Fibroblast of skin of scalp (primary cell): ENCODE measurements at regions not wholly inside any gene's neighbourhood (a gene's known extent, or its start where the extent isn't known, plus 50 kb on each side); places are given as distances from the start of the nearest gene placed in this dataset.

ENCODE experiments used
- DNase-seq: peaks from one replicate; pipeline ENCODE4 v3.0.0-alpha.2; 2013

- no peak for DNase-seq
These were observed 166.6 kb upstream of the FLRT2 start for GRCh38 chr14:85363358-85363757.

GRCh38 chr14:85366226-85366625 lies 163.7 kb upstream of the FLRT2 start:
- DNase-seq, result no peak

DNA sequence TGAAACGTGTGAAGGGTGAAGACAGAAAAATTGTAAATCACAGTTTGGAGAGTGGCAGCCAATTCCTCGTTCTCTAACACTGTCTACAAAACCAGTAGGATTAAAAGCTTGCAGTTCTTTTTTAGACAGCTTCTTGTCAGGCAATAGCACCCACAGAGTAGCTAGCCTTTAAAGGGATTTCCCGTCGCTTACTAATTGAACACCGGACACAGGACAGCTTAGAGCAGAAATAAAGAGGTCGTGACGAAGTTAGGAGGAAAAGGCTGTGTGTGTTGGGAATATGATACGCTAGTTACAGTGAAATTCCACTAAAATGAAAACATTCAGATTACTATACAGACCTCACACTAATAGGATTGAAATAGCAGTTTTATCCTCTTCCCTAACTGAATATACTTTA lies 149.1 kb upstream of the FLRT2 start:
- peak; percentile 27 for DNase-seq

GRCh38 chr14:85382341-85382740 lies 147.6 kb upstream of the FLRT2 start:
- DNase-seq, result no peak

DNA sequence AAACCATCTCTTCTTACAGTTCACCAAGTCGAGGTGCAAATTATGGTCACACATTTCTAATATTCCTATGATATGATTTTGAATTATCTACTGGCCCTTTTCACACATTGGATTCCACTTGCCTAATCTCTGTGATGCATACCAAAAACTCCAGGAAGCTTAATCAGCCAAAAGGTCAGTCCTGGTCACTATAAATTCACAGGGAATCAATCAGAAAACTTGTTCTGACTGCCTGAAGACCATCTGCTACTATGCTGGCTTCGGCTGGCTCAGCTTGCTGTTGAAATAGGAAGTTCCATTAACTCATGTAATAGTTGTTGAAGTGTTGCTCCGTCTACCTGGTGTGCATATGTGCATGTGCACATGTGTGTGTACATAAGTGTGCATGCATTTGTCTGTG lies 142.8 kb upstream of the FLRT2 start:
- peak; percentile 8 for DNase-seq

DNA sequence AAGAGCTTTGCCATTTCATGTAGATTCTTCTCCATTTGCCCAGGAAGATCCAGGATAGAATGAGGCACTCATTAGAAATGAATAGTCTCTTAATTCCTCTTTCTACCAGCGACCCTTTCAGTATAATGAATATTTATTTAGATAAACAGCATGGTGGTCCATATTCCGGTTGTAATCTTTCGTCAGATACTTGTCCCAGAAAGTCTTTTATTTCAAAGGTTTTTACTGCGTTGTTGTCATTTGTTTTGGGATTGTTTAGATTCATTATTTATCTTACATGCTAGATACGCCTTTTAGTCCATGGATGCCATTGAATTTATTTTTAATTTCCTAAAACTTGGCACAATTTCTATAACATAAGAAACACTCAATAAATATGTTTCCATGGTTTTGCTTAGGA lies 139.7 kb upstream of the FLRT2 start:
- DNase-seq, result no peak

DNA sequence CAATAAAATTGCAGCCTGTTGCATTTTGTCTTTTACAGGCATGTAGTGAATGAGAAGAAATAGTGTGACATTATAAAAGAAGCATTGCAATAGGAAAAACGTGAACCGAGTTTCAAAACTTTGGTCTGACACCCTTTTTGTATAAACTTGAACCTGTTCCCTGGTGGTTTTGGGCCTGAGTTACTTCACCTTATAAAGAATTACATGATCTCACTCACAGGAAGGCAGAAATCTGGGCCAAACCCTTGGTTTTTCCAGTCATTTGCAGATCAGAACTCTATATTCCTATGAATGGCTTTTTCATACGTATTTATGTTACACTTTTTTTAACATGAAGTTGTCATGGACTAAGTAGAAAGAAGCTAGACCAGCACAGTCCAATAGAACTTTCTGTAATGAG lies 138.5 kb upstream of the FLRT2 start:
- no peak for DNase-seq

- no peak for DNase-seq
These were observed 138.1 kb upstream of the FLRT2 start for GRCh38 chr14:85391892-85392291.

DNA sequence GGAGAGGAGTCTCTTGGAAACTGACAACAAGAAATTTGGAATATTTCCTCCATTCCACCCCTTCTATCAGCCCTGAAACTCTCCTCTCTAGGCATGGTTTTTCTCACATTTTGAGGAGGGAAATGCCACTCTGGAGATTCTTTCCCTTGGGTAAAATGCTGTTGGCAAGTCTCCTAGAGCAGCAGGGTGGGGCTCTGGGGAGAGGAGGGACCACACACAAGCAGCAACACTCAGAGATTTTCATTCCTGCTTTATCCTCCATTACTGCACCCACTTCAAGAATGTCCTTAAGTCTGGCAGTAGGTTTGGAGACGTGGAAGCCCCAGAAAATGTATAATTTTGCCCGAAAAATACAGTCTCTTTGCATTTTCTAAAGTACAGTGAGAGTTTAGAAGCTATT lies 130.8 kb upstream of the FLRT2 start:
- DNase-seq, result peak; percentile 87

GRCh38 chr14:85400678-85401077 lies 129.3 kb upstream of the FLRT2 start:
- no peak for DNase-seq

DNA sequence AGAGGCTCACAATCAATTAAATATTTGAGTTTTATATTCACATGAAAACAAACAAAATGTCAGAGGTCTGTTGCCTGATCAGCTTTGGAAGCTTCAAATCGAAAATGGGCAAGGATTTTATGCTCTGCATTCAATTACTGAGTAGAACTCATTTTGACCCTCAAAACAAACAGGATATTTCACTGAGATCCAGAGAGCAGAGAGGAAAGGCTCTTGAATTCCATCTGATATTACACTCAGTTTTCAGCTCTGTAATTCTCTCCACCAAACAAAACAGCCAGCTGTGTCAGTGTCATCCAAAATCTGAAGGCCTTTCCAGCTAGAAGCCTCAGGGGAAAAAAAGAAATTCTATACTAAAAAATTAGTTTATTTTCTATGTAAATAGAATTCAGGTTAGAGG lies 128.6 kb upstream of the FLRT2 start:
- DNase-seq, result peak; percentile 45

DNA sequence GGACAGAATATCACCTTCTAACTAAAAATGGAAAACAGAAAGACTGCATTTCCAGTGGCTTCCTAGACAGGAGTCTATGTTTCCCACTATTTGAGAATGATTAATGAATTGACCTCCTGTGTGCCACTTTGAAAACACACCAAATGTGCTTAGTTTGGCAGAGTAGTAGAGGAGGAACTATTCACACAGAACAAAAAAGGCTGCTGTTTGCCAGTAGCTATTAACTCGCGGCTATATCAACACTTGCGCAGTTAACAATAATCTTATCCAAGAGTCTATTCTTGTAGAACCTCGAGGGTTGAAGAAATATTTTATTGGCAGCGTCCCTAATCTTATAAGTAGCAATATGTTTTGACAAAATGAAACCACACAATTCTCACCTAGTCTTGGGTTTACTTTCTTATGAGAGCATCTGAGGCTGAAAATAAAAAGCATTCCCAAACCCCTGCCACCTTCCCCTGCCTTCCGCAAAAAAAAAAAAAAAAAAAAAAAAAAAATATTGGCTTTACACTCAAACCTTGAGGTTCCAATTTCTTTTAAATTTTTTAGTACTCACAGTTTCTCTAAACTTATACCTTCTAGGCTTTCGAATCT lies 127.3 kb upstream of the FLRT2 start:
- DNase-seq, result no peak

GRCh38 chr14:85409481-85410210 lies 120.3 kb upstream of the FLRT2 start:
- no peak for DNase-seq

DNA sequence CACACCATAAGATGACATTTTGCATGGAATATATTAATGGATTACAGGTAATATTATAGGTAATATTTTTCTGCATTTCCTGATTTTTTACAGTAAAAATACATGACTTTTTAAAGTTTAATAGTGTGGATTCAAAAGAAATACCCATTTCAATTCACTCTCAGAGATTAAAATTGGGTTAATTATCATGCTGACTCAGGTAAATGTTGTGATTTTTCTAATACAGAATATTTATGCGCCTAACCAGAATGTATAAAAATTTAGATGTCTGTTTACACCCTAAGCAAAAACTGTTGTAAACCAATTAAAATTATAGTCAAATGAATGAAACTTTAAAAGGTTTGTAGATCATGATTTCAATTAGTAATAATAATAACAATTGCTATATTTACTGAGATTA lies 117.2 kb upstream of the FLRT2 start:
- DNase-seq, result no peak

- DNase-seq, result peak; percentile 61
These were observed 116.0 kb upstream of the FLRT2 start for GRCh38 chr14:85413836-85414526.

DNA sequence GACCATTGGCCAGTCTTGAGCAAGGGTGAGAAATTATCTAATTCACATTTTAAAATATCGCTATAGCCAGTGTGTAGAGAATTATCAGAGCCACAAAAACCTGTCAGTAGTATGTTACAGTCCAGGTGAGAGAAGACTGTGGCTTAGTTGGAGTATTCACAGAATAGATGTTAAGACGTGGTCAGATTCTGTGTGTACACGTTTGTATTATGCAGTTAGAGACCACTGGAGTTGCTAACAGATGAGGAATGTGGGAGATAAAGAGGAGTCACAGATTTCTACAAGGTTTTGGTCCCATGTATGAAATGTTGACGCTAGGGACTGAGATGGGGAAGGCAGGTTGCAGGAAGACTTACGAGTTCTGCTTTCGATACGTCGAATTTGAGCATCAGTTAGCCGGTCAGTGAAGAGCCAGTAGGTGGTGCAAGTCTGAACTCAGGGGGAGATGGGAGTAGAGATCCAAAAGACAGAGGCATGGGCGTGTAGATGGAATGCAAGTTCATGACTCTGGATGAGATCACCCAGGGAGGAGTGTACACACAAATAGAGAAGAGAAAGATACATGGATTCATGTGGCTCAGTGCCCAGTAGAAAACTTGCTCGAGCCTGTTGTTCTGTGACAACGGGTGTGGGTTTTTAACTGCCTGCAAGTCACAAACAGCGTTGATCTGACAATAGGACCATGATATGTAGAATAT lies 114.8 kb upstream of the FLRT2 start:
- DNase-seq, result peak; percentile 91

DNA sequence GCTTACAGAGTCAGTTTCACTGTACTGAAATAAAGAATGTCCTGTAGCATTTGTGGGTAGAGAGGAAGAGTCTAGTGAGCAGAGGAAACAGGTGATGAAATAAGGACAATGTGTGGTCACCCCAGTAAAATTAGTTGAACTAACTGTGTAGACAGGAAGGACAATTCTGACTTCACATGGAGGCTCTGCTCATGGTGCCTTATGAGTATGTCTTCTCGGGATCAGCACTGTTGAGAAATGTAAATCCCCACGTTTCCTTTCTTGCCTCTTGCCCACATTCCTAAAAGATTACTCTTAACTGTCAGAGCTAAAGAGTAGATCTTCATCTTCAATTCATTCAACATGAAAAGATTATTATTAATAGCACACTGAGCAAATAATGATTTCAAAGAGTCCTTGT lies 113.2 kb upstream of the FLRT2 start:
- peak; percentile 84 for DNase-seq

GRCh38 chr14:85417396-85417795 lies 112.5 kb upstream of the FLRT2 start:
- DNase-seq, result no peak

DNA sequence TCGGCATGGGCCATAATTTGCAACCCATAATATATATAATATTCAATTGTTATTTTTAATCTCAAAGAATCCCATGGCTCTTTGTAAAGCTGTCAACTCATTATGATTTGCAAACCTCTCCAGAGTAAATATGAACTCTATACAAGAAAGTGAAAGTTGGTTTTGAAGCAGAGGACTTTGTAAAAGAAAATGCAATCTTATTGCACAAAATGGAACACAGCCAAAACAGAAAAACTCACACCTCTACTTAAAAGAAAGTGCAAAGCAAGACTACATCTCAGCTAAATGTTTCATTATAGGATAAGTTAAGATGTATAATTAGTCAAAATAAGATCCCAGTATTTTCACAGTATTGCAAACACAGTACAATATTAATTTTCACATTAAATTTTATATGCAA lies 111.2 kb upstream of the FLRT2 start:
- DNase-seq, result no peak

DNA sequence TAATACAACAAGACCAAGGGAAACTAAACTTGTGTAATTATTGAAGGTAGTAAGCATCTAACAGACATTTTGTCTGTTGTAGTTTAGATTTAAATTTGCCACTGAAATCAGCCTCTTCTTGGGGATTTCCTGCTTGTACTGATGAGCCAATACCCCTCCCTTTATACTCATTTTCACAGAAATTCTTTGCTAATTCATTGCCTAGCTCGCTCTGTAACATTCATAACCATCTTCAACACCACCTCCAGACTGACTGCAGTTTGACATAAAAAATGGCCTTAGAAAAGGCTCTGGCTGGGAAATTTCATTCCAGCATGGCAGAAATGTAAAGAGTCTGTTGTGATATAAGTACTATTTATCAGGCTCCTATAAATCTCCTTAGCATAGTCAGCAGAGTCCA lies 109.7 kb upstream of the FLRT2 start:
- no peak for DNase-seq

GRCh38 chr14:85420707-85421106 lies 109.2 kb upstream of the FLRT2 start:
- DNase-seq, result no peak

- DNase-seq, result peak; percentile 44
These were observed 108.6 kb upstream of the FLRT2 start for GRCh38 chr14:85421186-85421877.

- no peak for DNase-seq
These were observed 106.1 kb upstream of the FLRT2 start for GRCh38 chr14:85423889-85424288.
